ENCODE measurements at regions not wholly inside any gene's neighbourhood (a gene's known extent, or its start where the extent isn't known, plus 50 kb on each side); places are given as distances from the start of the nearest gene placed in this dataset.
A peak's percentile ranks its signal among the peaks of the same experiment; 100 is the strongest.

DNA sequence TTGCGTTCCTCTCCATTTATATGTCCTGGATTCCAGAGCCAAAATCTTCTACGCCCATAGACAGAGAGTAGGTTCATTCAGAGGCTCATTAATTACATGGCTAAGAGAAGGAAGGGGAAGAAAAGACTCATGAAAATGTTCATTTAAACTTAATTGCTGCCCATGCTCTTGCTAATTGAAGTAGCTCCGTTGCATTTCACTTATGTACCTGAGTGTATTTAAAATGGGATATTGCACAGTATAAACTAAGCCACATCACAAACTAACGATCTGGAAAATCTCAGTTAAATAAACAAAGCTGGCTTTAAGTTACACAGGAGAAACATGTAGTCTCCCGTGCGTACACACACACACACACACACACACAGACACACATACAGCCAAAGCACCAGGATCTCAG, 269.2 kb downstream of the CDC5L start:
- H3K9me3 ChIP-seq (ENCODE audit: control insufficient read depth, low read length): no peaks in the 10 kb centered on the region
- no peak overlapping the region for H3K27ac ChIP-seq (ENCODE audit: insufficient read depth, low read depth, low read length, poor library complexity, severe bottlenecking)
- peaks cover 5% of the 10 kb centered on the region for H3K4me1 ChIP-seq (ENCODE audit: control insufficient read depth, insufficient read depth, low read length)
- 90 to 95% methylated on average over 5 to 6 of the region's 6 CpGs for WGBS, 2 experiments
- H3K27me3 ChIP-seq (ENCODE audit: control insufficient read depth, insufficient read depth, low read length, poor library complexity, severe bottlenecking): peaks cover 5% of the 10 kb centered on the region
- no peak overlapping the region for H3K4me3 ChIP-seq (ENCODE audit: insufficient read depth, low read depth, low read length)
- H3K36me3 ChIP-seq (ENCODE audit: control insufficient read depth, insufficient read depth, low read length): no peaks in the 10 kb centered on the region

GRCh38 chr6:44657206-44657819, 269.8 kb downstream of the CDC5L start:
- H3K27ac ChIP-seq (ENCODE audit: insufficient read depth, low read depth, low read length, poor library complexity, severe bottlenecking): no peak overlapping the region
- 87 to 95% methylated on average over 10 of the region's 10 CpGs for WGBS, 2 experiments
- peaks cover 8% of the 10 kb centered on the region for H3K4me1 ChIP-seq (ENCODE audit: control insufficient read depth, insufficient read depth, low read length)
- H3K9me3 ChIP-seq (ENCODE audit: control insufficient read depth, low read length): no peaks in the 10 kb centered on the region
- H3K36me3 ChIP-seq (ENCODE audit: control insufficient read depth, insufficient read depth, low read length): no peaks in the 10 kb centered on the region
- H3K27me3 ChIP-seq (ENCODE audit: control insufficient read depth, insufficient read depth, low read length, poor library complexity, severe bottlenecking): peaks cover 5% of the 10 kb centered on the region
- no peak overlapping the region for H3K4me3 ChIP-seq (ENCODE audit: insufficient read depth, low read depth, low read length)

GRCh38 chr6:44658571-44658970, 271.1 kb downstream of the CDC5L start:
- H3K27me3 ChIP-seq (ENCODE audit: control insufficient read depth, insufficient read depth, low read length, poor library complexity, severe bottlenecking): peaks cover 5% of the 10 kb centered on the region
- no peak overlapping the region for H3K4me3 ChIP-seq (ENCODE audit: insufficient read depth, low read depth, low read length)
- peaks cover 20% of the 10 kb centered on the region for H3K4me1 ChIP-seq (ENCODE audit: control insufficient read depth, insufficient read depth, low read length)
- H3K36me3 ChIP-seq (ENCODE audit: control insufficient read depth, insufficient read depth, low read length): no peaks in the 10 kb centered on the region
- no peak overlapping the region for H3K27ac ChIP-seq (ENCODE audit: insufficient read depth, low read depth, low read length, poor library complexity, severe bottlenecking)
- H3K9me3 ChIP-seq (ENCODE audit: control insufficient read depth, low read length): no peaks in the 10 kb centered on the region

- H3K9me3 ChIP-seq (ENCODE audit: control insufficient read depth, low read length): no peaks in the 10 kb centered on the region
- no peak overlapping the region for H3K27ac ChIP-seq (ENCODE audit: insufficient read depth, low read depth, low read length, poor library complexity, severe bottlenecking)
- H3K4me1 ChIP-seq (ENCODE audit: control insufficient read depth, insufficient read depth, low read length): peaks cover 31% of the 10 kb centered on the region
- WGBS, 2 experiments: 87 to 89% methylated on average over 4 to 5 of the region's 5 CpGs
- H3K36me3 ChIP-seq (ENCODE audit: control insufficient read depth, insufficient read depth, low read length): no peaks in the 10 kb centered on the region
- no peak overlapping the region for H3K4me3 ChIP-seq (ENCODE audit: insufficient read depth, low read depth, low read length)
- peaks cover 5% of the 10 kb centered on the region for H3K27me3 ChIP-seq (ENCODE audit: control insufficient read depth, insufficient read depth, low read length, poor library complexity, severe bottlenecking)
These were observed 272.2 kb downstream of the CDC5L start for GRCh38 chr6:44659726-44660125.

DNA sequence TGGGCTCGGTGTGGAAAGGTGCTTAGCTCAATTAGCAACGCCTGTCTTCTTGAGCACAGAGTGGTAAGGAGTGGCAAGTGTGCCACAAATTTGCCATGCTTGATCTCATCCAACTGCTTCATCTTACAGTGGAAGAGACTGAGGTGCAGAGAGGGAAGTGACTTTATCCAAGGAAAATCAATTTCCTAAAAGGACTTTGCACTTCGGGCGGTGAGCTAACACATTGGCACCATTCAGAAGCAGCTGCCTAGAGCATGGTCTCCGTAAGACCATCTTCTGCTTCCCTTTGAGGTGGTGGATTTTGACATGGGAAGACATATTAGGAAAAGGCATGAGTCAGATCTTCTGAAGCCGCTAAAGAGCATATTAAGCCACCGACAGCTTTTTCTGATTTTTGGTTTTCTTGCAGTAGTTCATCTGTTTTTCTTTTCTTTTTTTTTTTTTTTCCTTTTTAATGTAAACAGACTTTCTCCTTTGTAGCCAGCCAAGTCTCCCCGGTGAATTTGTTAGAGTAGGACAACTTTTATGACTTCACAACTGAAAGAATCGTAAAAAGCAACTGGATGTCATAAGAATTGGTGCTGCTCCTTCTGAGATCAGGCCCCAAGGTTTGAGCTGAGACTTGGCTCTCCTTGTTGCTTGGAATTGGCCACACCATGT, 273.2 kb downstream of the CDC5L start:
- Histone ChIP-seq H3K27ac (ENCODE audit: insufficient read depth, low read depth, low read length, poor library complexity, severe bottlenecking) (no peak overlapping the region), H3K4me3 (ENCODE audit: insufficient read depth, low read depth, low read length) (no peak overlapping the region), H3K36me3 (ENCODE audit: control insufficient read depth, insufficient read depth, low read length) (no peaks in the 10 kb centered on the region), H3K9me3 (ENCODE audit: control insufficient read depth, low read length) (no peaks in the 10 kb centered on the region), H3K4me1 (ENCODE audit: control insufficient read depth, insufficient read depth, low read length) (peaks cover 35% of the 10 kb centered on the region), H3K27me3 (ENCODE audit: control insufficient read depth, insufficient read depth, low read length, poor library complexity, severe bottlenecking) (peaks cover 5% of the 10 kb centered on the region)
- 86 to 94% methylated on average over 9 of the region's 9 CpGs for WGBS, 2 experiments

GRCh38 chr6:44661221-44662008, 273.9 kb downstream of the CDC5L start:
- Histone ChIP-seq H3K36me3 (ENCODE audit: control insufficient read depth, insufficient read depth, low read length) (no peaks in the 10 kb centered on the region), H3K27me3 (ENCODE audit: control insufficient read depth, insufficient read depth, low read length, poor library complexity, severe bottlenecking) (peaks cover 5% of the 10 kb centered on the region), H3K4me3 (ENCODE audit: insufficient read depth, low read depth, low read length) (no peak overlapping the region), H3K4me1 (ENCODE audit: control insufficient read depth, insufficient read depth, low read length) (peaks cover 39% of the 10 kb centered on the region), H3K9me3 (ENCODE audit: control insufficient read depth, low read length) (no peaks in the 10 kb centered on the region), H3K27ac (ENCODE audit: insufficient read depth, low read depth, low read length, poor library complexity, severe bottlenecking) (no peak overlapping the region)
- 92 to 93% methylated on average over 4 to 7 of the region's 7 CpGs for WGBS, 2 experiments

DNA sequence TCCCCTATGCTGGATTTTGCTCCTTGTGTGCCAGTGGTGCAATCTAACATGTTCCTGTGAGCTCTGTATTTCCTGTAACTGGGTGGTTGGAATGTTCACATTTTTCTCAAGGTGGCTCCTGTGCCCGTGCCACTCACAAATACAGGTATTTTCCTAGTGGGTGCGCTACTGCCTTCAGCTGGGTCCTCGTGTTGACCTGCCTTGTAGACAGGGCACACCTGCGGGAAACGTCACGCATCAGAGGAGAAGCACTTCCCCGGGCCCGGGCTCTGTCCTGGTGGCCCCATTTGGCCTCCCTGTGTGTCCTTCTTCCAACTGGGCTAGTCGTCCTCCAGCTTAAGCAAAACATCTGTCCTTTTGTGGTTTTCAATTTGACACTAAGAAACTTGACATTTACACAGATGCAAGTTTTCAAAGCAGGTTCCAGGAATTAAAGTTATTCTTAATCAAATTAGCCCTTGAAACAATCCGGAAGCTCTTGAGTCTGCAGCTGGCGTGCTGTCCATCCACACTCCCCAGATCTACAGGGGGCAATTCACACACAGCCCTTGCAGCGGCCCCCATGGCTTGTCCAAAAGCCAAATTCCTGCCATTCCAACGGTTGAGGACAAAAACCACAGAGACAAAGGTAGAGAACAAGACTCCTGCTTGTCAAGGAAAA, 275.1 kb downstream of the CDC5L start:
- 10 to 12% methylated on average over 13 of the region's 13 CpGs for WGBS, 2 experiments
- peaks cover 51% of the 10 kb centered on the region for H3K4me1 ChIP-seq (ENCODE audit: control insufficient read depth, insufficient read depth, low read length)

DNA sequence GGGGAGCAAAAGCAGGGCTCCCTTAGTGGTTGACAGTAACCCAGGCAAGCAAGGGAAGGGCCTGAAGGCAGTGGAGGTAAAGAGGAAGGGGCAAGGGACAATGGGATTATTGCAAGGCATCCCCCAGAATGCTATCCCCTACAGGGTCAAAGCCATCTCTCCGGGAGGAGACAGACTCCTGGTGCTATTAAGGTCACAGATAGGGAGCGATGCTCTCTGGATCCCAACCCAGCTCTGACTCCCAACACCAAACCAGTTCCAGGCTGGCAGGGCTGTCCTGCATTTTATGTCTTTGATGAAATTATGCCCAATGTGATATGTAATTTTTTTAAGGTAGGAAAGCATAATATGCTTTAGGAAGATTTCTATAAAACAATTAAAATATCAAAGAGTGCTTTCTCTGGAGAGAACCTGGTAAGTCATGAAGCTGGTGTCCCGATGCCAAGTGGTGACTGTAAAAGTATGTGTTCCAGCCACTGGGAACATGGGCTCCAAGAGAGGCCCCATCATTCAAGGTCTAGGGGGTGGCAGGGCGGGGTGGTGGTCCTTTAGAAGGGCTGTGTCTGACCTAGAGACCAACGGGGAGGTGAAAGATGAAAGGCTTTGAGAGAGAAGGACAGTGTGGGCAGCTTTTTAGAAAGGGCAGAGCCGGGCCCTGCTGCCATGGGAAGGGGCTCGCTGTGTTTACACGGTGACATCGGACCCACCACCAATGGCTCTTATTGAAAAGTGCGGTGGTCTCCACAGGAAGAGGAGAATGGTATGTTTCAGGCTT, 276.5 kb downstream of the CDC5L start:
- WGBS, 2 experiments: 73 to 75% methylated on average over 9 of the region's 10 CpGs
- Histone ChIP-seq H3K36me3 (ENCODE audit: control insufficient read depth, insufficient read depth, low read length) (no peaks in the 10 kb centered on the region), H3K4me1 (ENCODE audit: control insufficient read depth, insufficient read depth, low read length) (peaks cover 62% of the 10 kb centered on the region), H3K4me3 (ENCODE audit: insufficient read depth, low read depth, low read length) (no peak overlapping the region), H3K27me3 (ENCODE audit: control insufficient read depth, insufficient read depth, low read length, poor library complexity, severe bottlenecking) (peaks cover 5% of the 10 kb centered on the region), H3K27ac (ENCODE audit: insufficient read depth, low read depth, low read length, poor library complexity, severe bottlenecking) (no peak overlapping the region), H3K9me3 (ENCODE audit: control insufficient read depth, low read length) (no peaks in the 10 kb centered on the region)

More for the DNA sequence above, 275.1 kb downstream of the CDC5L start:
- Histone ChIP-seq H3K27ac (ENCODE audit: insufficient read depth, low read depth, low read length, poor library complexity, severe bottlenecking) (peak overlapping the region; percentile 1), H3K27me3 (ENCODE audit: control insufficient read depth, insufficient read depth, low read length, poor library complexity, severe bottlenecking) (peaks cover 5% of the 10 kb centered on the region), H3K4me3 (ENCODE audit: insufficient read depth, low read depth, low read length) (no peak overlapping the region), H3K9me3 (ENCODE audit: control insufficient read depth, low read length) (no peaks in the 10 kb centered on the region), H3K36me3 (ENCODE audit: control insufficient read depth, insufficient read depth, low read length) (no peaks in the 10 kb centered on the region)

DNA sequence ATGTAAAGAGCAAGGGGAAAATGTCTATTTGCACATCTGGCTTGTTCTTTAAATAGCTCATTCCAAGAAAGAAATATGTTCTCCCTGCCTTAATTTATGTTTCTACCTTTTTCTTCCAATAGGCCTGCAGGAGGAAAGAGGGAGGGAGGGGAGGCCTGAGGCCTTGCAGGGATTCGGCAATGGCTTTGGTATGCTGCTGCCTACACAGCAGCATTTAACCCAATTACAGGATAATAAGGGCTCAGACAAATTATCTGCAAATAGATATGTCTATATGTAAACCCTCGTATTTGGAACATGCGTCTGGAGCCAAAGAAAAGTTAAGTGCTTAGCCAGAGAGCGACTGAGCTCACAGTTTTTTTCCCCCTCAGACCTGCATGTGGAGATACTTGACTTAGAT, 277.2 kb downstream of the CDC5L start:
- Histone ChIP-seq H3K36me3 (ENCODE audit: control insufficient read depth, insufficient read depth, low read length) (no peaks in the 10 kb centered on the region), H3K4me3 (ENCODE audit: insufficient read depth, low read depth, low read length) (no peak overlapping the region), H3K4me1 (ENCODE audit: control insufficient read depth, insufficient read depth, low read length) (peaks cover 62% of the 10 kb centered on the region), H3K27ac (ENCODE audit: insufficient read depth, low read depth, low read length, poor library complexity, severe bottlenecking) (no peak overlapping the region), H3K9me3 (ENCODE audit: control insufficient read depth, low read length) (no peaks in the 10 kb centered on the region), H3K27me3 (ENCODE audit: control insufficient read depth, insufficient read depth, low read length, poor library complexity, severe bottlenecking) (peaks cover 5% of the 10 kb centered on the region)
- 78 to 93% methylated on average over 3 to 4 of the region's 4 CpGs for WGBS, 2 experiments
